Muscle layer of colon (tissue), 2 donors: ENCODE measurements at regions not wholly inside any gene's neighbourhood (a gene's known extent, or its start where the extent isn't known, plus 50 kb on each side); places are given as distances from the start of the nearest gene placed in this dataset.

Experiments used
- H3K27ac ChIP-seq: one replicate; pipeline ENCODE4 v1.7.0; 2013; ENCODE audit warnings: low read depth, mild to moderate bottlenecking, low read length, moderate library complexity
- H3K27me3 ChIP-seq, 2 donors: one replicate each; pipeline ENCODE4 v1.7.0; 2013; ENCODE audit warnings: low read length in 2 of 2, mild to moderate bottlenecking in 2 of 2; ENCODE audit not compliant: insufficient read depth in 2 of 2, control insufficient read depth in 1 of 2
- H3K36me3 ChIP-seq: one replicate; pipeline ENCODE4 v1.7.0; 2013; ENCODE audit warnings: mild to moderate bottlenecking, low read length; ENCODE audit not compliant: insufficient read depth
- H3K4me1 ChIP-seq: one replicate; pipeline ENCODE4 v1.7.0; 2013; ENCODE audit warnings: mild to moderate bottlenecking, low read length; ENCODE audit not compliant: insufficient read depth
- H3K4me3 ChIP-seq, 2 donors: one replicate each; pipeline ENCODE4 v1.7.0; 2013; ENCODE audit warnings: low read length in 2 of 2, low read depth in 1 of 2, mild to moderate bottlenecking in 1 of 2, moderate library complexity in 1 of 2
- H3K9ac ChIP-seq: one replicate; pipeline ENCODE4 v1.7.0; 2013; ENCODE audit warnings: low read length
- H3K9me3 ChIP-seq: one replicate; pipeline ENCODE4 v1.7.0; 2013; ENCODE audit warnings: mild to moderate bottlenecking, low read length
- donor health status: abdominal sarcoma.
- donor health status: Adenocarcinoma of cecum.

GRCh38 chr18:46282646-46283045, 178.5 kb downstream of the HAUS1 start:
- Histone ChIP-seq H3K4me3 (no peak overlapping the region), H3K27me3 (no peaks in the 10 kb centered on the region), H3K9ac (no peak overlapping the region), H3K4me1 (no peaks in the 10 kb centered on the region), H3K9me3 (no peaks in the 10 kb centered on the region), H3K36me3 (no peaks in the 10 kb centered on the region), H3K27ac (no peak overlapping the region)

GRCh38 chr18:46283268-46283667, 179.1 kb downstream of the HAUS1 start:
- Histone ChIP-seq H3K36me3 (no peaks in the 10 kb centered on the region), H3K9me3 (no peaks in the 10 kb centered on the region), H3K4me3 (no peak overlapping the region), H3K9ac (no peak overlapping the region), H3K27me3 (no peaks in the 10 kb centered on the region), H3K4me1 (no peaks in the 10 kb centered on the region), H3K27ac (no peak overlapping the region)

DNA sequence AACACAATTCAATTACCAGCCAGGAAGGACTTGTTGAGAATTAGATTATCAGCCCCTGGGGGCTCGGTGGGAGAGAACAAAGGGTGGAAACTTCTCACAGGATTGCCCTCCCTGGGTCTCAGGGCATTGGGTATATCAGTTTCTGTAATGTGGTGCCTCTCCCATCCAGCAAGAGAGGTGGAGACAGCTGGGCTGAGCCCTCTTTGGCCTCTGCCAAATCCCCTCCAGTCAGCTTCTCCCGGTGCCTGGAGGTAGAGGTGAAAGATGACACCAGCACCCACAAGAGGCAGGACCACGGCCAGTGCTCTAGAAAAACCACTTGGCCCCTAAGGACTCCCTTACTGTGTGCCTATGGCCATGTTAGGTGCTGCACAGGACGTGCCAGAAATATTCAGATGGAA, 179.7 kb downstream of the HAUS1 start:
- H3K27ac ChIP-seq: no peak overlapping the region
- H3K9me3 ChIP-seq: no peaks in the 10 kb centered on the region
- H3K4me3 ChIP-seq: no peak overlapping the region
- no peaks in the 10 kb centered on the region for H3K4me1 ChIP-seq
- no peaks in the 10 kb centered on the region for H3K27me3 ChIP-seq
- no peaks in the 10 kb centered on the region for H3K36me3 ChIP-seq
- H3K9ac ChIP-seq: no peak overlapping the region

DNA sequence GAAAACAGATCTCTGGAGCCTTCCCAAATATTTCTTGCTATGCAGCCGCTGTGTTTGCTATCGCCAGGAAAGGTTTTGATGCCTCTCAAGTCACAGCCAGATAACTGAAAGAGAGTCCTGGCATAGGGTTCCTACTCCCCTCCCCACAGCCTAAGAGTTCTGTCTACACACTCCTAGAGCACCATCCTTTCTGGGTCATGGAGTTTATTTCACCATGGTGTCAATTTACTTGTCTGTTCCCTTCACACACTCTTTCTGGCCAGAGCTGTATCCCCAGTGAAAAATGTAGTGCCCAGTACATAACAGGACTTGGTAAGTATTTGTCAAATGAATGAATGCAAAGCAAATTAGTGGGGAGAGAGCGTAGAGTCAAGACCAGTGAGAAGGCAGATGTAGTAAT, 185.3 kb downstream of the HAUS1 start:
- Histone ChIP-seq H3K27ac (no peak overlapping the region), H3K36me3 (no peaks in the 10 kb centered on the region), H3K4me1 (no peaks in the 10 kb centered on the region), H3K9me3 (no peaks in the 10 kb centered on the region), H3K9ac (no peak overlapping the region), H3K4me3 (no peak overlapping the region), H3K27me3 (no peaks in the 10 kb centered on the region)

DNA sequence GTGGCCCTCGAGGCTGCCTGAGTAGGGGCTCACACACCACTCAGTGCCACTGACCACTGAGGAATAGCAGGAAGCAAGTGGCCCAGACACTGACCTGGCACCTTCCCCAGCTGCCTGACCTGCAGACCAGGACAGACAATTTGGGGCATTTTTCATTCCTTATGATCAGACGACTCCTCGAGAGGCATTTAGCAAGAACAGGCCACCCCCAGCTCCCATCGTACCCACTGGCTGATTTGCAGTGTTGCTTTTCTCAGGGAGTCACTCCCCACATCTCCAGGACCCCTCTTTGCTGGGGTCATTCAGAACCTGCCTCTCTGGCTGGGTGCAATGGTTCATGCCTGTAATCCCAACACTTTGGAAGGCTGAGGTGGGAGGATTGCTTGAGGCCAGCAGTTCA, 185.7 kb downstream of the HAUS1 start:
- no peaks in the 10 kb centered on the region for H3K4me1 ChIP-seq
- H3K9me3 ChIP-seq: no peaks in the 10 kb centered on the region
- no peak overlapping the region for H3K4me3 ChIP-seq
- H3K27me3 ChIP-seq: no peaks in the 10 kb centered on the region
- no peaks in the 10 kb centered on the region for H3K36me3 ChIP-seq
- no peak overlapping the region for H3K9ac ChIP-seq
- no peak overlapping the region for H3K27ac ChIP-seq

- H3K9me3 ChIP-seq: no peaks in the 10 kb centered on the region
- no peak overlapping the region for H3K27ac ChIP-seq
- no peaks in the 10 kb centered on the region for H3K4me1 ChIP-seq
- no peak overlapping the region for H3K4me3 ChIP-seq
- H3K9ac ChIP-seq: no peak overlapping the region
- H3K36me3 ChIP-seq: no peaks in the 10 kb centered on the region
- H3K27me3 ChIP-seq: no peaks in the 10 kb centered on the region
Measured at GRCh38 chr18:46290440-46291020, 186.3 kb downstream of the HAUS1 start.

DNA sequence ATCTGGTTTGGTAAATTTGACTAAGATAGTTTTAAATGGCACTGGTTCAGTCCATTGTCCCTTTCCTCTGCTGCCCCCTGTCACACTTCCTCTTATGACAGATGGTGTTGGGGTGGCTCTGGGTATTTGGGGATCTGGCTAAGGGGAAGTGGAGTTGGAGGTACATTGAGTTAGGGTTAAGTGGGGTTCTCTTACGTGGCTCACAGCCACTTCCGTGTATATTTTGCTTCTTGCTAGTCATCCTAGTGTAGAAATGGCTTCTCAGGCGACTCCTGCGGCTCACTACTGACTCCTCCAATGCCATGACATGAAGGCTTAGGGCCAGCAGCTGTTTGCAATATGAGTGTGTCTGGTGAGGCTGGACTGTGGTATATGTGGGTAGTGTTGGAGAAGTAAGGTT, 187.0 kb downstream of the HAUS1 start:
- H3K36me3 ChIP-seq: no peaks in the 10 kb centered on the region
- no peaks in the 10 kb centered on the region for H3K27me3 ChIP-seq
- H3K4me1 ChIP-seq: no peaks in the 10 kb centered on the region
- H3K9ac ChIP-seq: no peak overlapping the region
- no peaks in the 10 kb centered on the region for H3K9me3 ChIP-seq
- H3K4me3 ChIP-seq: no peak overlapping the region
- H3K27ac ChIP-seq: no peak overlapping the region

GRCh38 chr18:46293742-46294181, 189.6 kb downstream of the HAUS1 start:
- no peak overlapping the region for H3K27ac ChIP-seq
- no peaks in the 10 kb centered on the region for H3K9me3 ChIP-seq

DNA sequence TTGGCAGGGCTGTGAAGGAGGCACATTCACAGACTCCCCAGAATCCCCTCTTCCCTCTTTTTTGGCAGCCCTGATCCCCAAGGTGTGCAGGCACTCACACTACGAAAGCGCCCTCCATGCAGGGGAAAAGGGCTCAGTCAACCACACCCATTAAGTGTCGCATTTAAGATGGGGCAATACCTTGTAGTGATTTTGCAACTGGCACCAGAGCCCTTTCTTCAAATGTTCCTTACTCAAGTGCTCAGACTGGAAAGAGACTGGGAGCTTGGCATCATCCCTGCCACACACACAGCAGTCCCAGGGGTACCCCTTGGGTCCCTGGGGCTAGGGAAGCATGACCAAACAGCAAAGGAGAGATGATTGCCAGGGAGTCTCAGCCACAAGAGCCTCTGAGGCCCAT, 190.1 kb downstream of the HAUS1 start:
- Histone ChIP-seq H3K4me3 (no peak overlapping the region), H3K27me3 (no peaks in the 10 kb centered on the region), H3K9ac (no peak overlapping the region), H3K36me3 (no peaks in the 10 kb centered on the region), H3K4me1 (no peaks in the 10 kb centered on the region), H3K27ac (no peak overlapping the region), H3K9me3 (no peaks in the 10 kb centered on the region)

More at GRCh38 chr18:46293742-46294181, 189.6 kb downstream of the HAUS1 start:
- H3K4me3 ChIP-seq: no peak overlapping the region
- H3K4me1 ChIP-seq: no peaks in the 10 kb centered on the region
- H3K9ac ChIP-seq: no peak overlapping the region
- H3K36me3 ChIP-seq: no peaks in the 10 kb centered on the region
- H3K27me3 ChIP-seq: no peaks in the 10 kb centered on the region

- Histone ChIP-seq H3K27ac (no peak overlapping the region), H3K9ac (no peak overlapping the region), H3K9me3 (no peaks in the 10 kb centered on the region), H3K27me3 (no peaks in the 10 kb centered on the region), H3K4me3 (no peak overlapping the region), H3K36me3 (no peaks in the 10 kb centered on the region), H3K4me1 (no peaks in the 10 kb centered on the region)
Measured at GRCh38 chr18:46294751-46295150, 190.6 kb downstream of the HAUS1 start.

DNA sequence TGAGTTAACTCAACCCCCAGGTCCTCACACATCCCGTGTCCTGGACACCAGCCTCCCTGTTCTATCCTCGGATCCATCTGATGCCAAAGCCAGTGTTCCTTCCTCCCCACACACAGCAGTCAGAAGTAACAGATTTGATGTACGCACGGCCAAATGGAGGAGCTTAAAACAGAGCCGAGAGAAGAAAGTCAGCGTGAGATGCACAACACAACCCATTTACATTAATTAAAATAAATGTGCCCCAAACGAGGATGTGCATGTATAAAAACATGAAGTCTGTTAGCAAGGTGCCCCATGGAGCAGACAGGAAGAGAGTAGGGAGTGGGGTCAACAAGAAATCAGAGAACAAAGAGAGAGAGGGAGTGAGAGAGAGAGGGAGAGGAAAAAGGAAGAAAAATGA, 191.2 kb downstream of the HAUS1 start:
- Histone ChIP-seq H3K4me3 (no peak overlapping the region), H3K9ac (no peak overlapping the region), H3K27me3 (no peaks in the 10 kb centered on the region), H3K36me3 (no peaks in the 10 kb centered on the region), H3K27ac (no peak overlapping the region), H3K4me1 (no peaks in the 10 kb centered on the region), H3K9me3 (no peaks in the 10 kb centered on the region)

GRCh38 chr18:46296656-46297055, 192.5 kb downstream of the HAUS1 start:
- H3K4me1 ChIP-seq: no peaks in the 10 kb centered on the region

More at GRCh38 chr18:46296656-46297055, 192.5 kb downstream of the HAUS1 start:
- H3K27me3 ChIP-seq: no peaks in the 10 kb centered on the region
- no peak overlapping the region for H3K4me3 ChIP-seq
- no peaks in the 10 kb centered on the region for H3K36me3 ChIP-seq
- H3K9me3 ChIP-seq: no peaks in the 10 kb centered on the region
- no peak overlapping the region for H3K9ac ChIP-seq
- no peak overlapping the region for H3K27ac ChIP-seq
